ENCODE measurements at regions not wholly inside any gene's neighbourhood (a gene's known extent, or its start where the extent isn't known, plus 50 kb on each side); places are given as distances from the start of the nearest gene placed in this dataset.

DNA sequence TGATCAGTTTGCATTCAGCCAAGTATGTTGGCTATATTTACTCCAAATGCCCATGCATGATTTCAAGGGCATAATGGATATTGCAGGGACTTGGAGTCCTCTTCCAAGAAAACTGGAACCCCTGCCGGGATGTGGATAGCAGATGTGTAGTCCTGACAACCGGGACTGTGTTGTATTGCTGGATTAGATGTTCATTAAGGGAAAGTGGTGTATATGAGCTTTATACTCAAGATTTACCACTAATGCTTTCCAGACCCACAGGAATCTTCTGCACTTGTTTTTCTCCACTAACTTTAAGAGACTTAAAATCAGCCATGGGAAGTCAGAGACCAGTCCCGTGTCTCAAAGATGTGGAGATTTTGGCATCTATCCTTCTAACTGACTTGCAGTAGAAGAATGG is 770.9 kb downstream of the HDGFL1 start:
- WGBS (ENCODE audit: low lambda C conversion rate): 9% methylated on average over 3 of the region's 3 CpGs
- no peak overlapping the region for H3K27ac ChIP-seq (ENCODE audit: extremely low read length, insufficient read depth, low read length)
- ATAC-seq (no peak), FAIRE-seq (no peak), DNase-seq (ENCODE audit: low spot score) (no peak)
- POLR2A ChIA-PET: no interaction called here
- CTCF ChIA-PET (ENCODE audit: low intra/inter-chr PET ratio, low total read pairs): no interaction called here
- no TSS peak for BruUV-seq (replicated peaks)
- no peak overlapping the region for H3K9ac ChIP-seq (ENCODE audit: insufficient read depth, low read depth, low read length)
- no peaks in the 10 kb centered on the region for H3K27me3 ChIP-seq (ENCODE audit: control insufficient read depth in 1 of 2, insufficient read depth in 2 of 2, low read length in 2 of 2)
- H3K4me3 ChIP-seq (replicated peaks in 1 of 3; ENCODE audit: insufficient read depth in 1 of 3, low read depth in 2 of 3, low read length in 3 of 3): no peak overlapping the region
- no peak for TF ChIP-seq ZKSCAN5 (CRISPR knock-in tag; IDR thresholded peaks at IDR 0.05)
- TF ChIP-seq MED13 (CRISPR knock-in tag; IDR thresholded peaks at IDR 0.05): no peak
- TF ChIP-seq ZNF207 (IDR thresholded peaks at IDR 0.05; ENCODE audit: borderline replicate concordance): no peak
- no peak for TF ChIP-seq JDP2 (CRISPR knock-in tag; IDR thresholded peaks at IDR 0.05; ENCODE audit: borderline replicate concordance)
- no peak for TF ChIP-seq RFX3 (CRISPR knock-in tag; IDR thresholded peaks at IDR 0.05)
- TF ChIP-seq KMT2A (CRISPR knock-in tag; IDR thresholded peaks at IDR 0.05): no peak
- no peak for TF ChIP-seq ZBTB7B (CRISPR knock-in tag; IDR thresholded peaks at IDR 0.05)
- no peak for TF ChIP-seq SOX5 (CRISPR knock-in tag; IDR thresholded peaks at IDR 0.05; ENCODE audit: borderline replicate concordance)
- TF ChIP-seq ZNF749 (CRISPR knock-in tag; IDR thresholded peaks at IDR 0.05; ENCODE audit: borderline replicate concordance): no peak
- TF ChIP-seq, protein P1, sequence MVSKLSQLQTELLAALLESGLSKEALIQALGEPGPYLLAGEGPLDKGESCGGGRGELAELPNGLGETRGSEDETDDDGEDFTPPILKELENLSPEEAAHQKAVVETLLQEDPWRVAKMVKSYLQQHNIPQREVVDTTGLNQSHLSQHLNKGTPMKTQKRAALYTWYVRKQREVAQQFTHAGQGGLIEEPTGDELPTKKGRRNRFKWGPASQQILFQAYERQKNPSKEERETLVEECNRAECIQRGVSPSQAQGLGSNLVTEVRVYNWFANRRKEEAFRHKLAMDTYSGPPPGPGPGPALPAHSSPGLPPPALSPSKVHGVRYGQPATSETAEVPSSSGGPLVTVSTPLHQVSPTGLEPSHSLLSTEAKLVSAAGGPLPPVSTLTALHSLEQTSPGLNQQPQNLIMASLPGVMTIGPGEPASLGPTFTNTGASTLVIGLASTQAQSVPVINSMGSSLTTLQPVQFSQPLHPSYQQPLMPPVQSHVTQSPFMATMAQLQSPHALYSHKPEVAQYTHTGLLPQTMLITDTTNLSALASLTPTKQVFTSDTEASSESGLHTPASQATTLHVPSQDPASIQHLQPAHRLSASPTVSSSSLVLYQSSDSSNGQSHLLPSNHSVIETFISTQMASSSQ (IDR thresholded peaks at IDR 0.05; ENCODE audit: low read depth): no peak
- TF ChIP-seq, protein P1 (CRISPR knock-in tag; IDR thresholded peaks at IDR 0.05; ENCODE audit: borderline replicate concordance): no peak
- no peak for TF ChIP-seq ZFP41 (CRISPR knock-in tag; IDR thresholded peaks at IDR 0.05; ENCODE audit: borderline replicate concordance)
- TF ChIP-seq ZNF44 (CRISPR knock-in tag; IDR thresholded peaks at IDR 0.05): no peak
- no peak for TF ChIP-seq ZKSCAN1 (IDR thresholded peaks at IDR 0.05; ENCODE audit: low read length)
- no peak for TF ChIP-seq CEBPB (IDR thresholded peaks at IDR 0.05; ENCODE audit: borderline replicate concordance, low read depth, low read length)
- TF ChIP-seq NONO (IDR thresholded peaks at IDR 0.05): no peak
- no peak for TF ChIP-seq NONO (CRISPR knock-in tag; conservative IDR thresholded peaks at IDR 0.05)
- TF ChIP-seq ZIK1 (CRISPR knock-in tag; IDR thresholded peaks at IDR 0.05; ENCODE audit: borderline replicate concordance, low read depth): no peak
- TF ChIP-seq, protein P2, sequence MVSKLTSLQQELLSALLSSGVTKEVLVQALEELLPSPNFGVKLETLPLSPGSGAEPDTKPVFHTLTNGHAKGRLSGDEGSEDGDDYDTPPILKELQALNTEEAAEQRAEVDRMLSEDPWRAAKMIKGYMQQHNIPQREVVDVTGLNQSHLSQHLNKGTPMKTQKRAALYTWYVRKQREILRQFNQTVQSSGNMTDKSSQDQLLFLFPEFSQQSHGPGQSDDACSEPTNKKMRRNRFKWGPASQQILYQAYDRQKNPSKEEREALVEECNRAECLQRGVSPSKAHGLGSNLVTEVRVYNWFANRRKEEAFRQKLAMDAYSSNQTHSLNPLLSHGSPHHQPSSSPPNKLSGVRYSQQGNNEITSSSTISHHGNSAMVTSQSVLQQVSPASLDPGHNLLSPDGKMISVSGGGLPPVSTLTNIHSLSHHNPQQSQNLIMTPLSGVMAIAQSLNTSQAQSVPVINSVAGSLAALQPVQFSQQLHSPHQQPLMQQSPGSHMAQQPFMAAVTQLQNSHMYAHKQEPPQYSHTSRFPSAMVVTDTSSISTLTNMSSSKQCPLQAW (CRISPR knock-in tag; IDR thresholded peaks at IDR 0.05): no peak
- H3K36me3 ChIP-seq (replicated peaks in 1 of 2; ENCODE audit: control insufficient read depth in 1 of 2, insufficient read depth in 2 of 2, low read length in 2 of 2): no peaks in the 10 kb centered on the region
- H4K20me1 ChIP-seq (ENCODE audit: insufficient read depth, low read length): no peaks in the 10 kb centered on the region
- no peaks in the 10 kb centered on the region for H3K79me2 ChIP-seq (ENCODE audit: insufficient read depth, low read length)
- H3K9me3 ChIP-seq (ENCODE audit: low read length): peaks cover 81% of the 10 kb centered on the region
- intact Hi-C loops (cut with micrococcal nuclease; ENCODE audit: unreplicated experiment): no loop called here
- in situ Hi-C loops (cut with HindIII; ENCODE audit: extremely low pct_ligation_motif_present, low pct_unique_long_range_greater_than_20kb): no loop called here
- no peak overlapping the region for H3K4me2 ChIP-seq (ENCODE audit: low read depth, low read length)
- H3K4me1 ChIP-seq (ENCODE audit: insufficient read depth, low read length): no peaks in the 10 kb centered on the region
- H2AFZ ChIP-seq (ENCODE audit: low read length): no peak overlapping the region

Data from HepG2 (cell line).